H9 (cell line): ENCODE measurements at regions not wholly inside any gene's neighbourhood (a gene's known extent, or its start where the extent isn't known, plus 50 kb on each side); places are given as distances from the start of the nearest gene placed in this dataset.

Experiments used
- DNase-seq: peaks from one replicate; pipeline ENCODE4 v3.0.0-alpha.2; 2017
- H2AFZ ChIP-seq: one replicate; pipeline ENCODE4 v1.6.1; 2013; ENCODE audit warnings: mild to moderate bottlenecking, low read length, control low read depth, moderate library complexity
- H2AK5ac ChIP-seq: 2 replicates; pipeline ENCODE4 v1.6.1; 2013; ENCODE audit warnings: low read length, control low read depth, mixed read lengths; ENCODE audit not compliant: insufficient read length
- H2BK120ac ChIP-seq: one replicate; pipeline ENCODE4 v1.6.1; 2013; ENCODE audit warnings: low read depth, mild to moderate bottlenecking, low read length, control low read depth, inconsistent platforms; ENCODE audit not compliant: poor library complexity, severe bottlenecking
- H2BK12ac ChIP-seq: 2 replicates; pipeline ENCODE4 v1.6.1; 2013; ENCODE audit warnings: low read length, control low read depth, mixed read lengths, low read depth; ENCODE audit not compliant: insufficient read length
- H2BK15ac ChIP-seq: 2 replicates; pipeline ENCODE4 v1.6.1; 2013; ENCODE audit warnings: low read depth, low read length, control low read depth
- H2BK20ac ChIP-seq: one replicate; pipeline ENCODE4 v1.6.1; 2013; ENCODE audit warnings: low read depth, mild to moderate bottlenecking, low read length, control low read depth, inconsistent platforms; ENCODE audit not compliant: poor library complexity, severe bottlenecking
- H2BK5ac ChIP-seq: 2 replicates; pipeline ENCODE4 v1.6.1; 2013; ENCODE audit warnings: low read length, control low read depth, mixed read lengths; ENCODE audit not compliant: insufficient read length
- H3K14ac ChIP-seq: 2 replicates; pipeline ENCODE4 v1.6.1; 2013; ENCODE audit warnings: low read length, control low read depth; ENCODE audit not compliant: insufficient read depth
- H3K18ac ChIP-seq: 2 replicates; pipeline ENCODE4 v1.6.1; 2013; ENCODE audit warnings: low read depth, mild to moderate bottlenecking, mixed read lengths, low read length, control low read depth; ENCODE audit not compliant: insufficient read length
- H3K23ac ChIP-seq: 2 replicates; pipeline ENCODE4 v1.6.1; 2013; ENCODE audit warnings: low read length, control low read depth, mixed read lengths, low read depth; ENCODE audit not compliant: insufficient read length
- H3K23me2 ChIP-seq: 2 replicates; pipeline ENCODE4 v1.6.1; 2013; ENCODE audit warnings: low read depth, mild to moderate bottlenecking, mixed read lengths, low read length, control low read depth; ENCODE audit not compliant: insufficient read length, poor library complexity, severe bottlenecking
- H3K27ac ChIP-seq: 2 replicates; pipeline ENCODE4 v1.5.1; 2013; ENCODE audit warnings: low read length, control low read depth, mixed read lengths, low read depth; ENCODE audit not compliant: insufficient read length
- H3K27me3 ChIP-seq: 2 replicates; pipeline ENCODE4 v1.6.1; 2013; ENCODE audit warnings: low read length, control low read depth, inconsistent platforms; ENCODE audit not compliant: insufficient read depth
- H3K4ac ChIP-seq: 2 replicates; pipeline ENCODE4 v1.6.1; 2013; ENCODE audit warnings: low read depth, mild to moderate bottlenecking, control low read depth, inconsistent platforms, low read length, moderate library complexity
- H3K4me1 ChIP-seq: 2 replicates; pipeline ENCODE4 v1.6.1; 2013; ENCODE audit warnings: low read length, control low read depth, inconsistent platforms; ENCODE audit not compliant: insufficient read depth
- H3K4me2 ChIP-seq: 2 replicates; pipeline ENCODE4 v1.6.1; 2013; ENCODE audit warnings: low read length, control low read depth, mixed read lengths; ENCODE audit not compliant: insufficient read length, insufficient read depth
- H3K56ac ChIP-seq: 2 replicates; pipeline ENCODE4 v1.6.1; 2013; ENCODE audit warnings: low read depth, mild to moderate bottlenecking, mixed read lengths, low read length, control low read depth; ENCODE audit not compliant: insufficient read length
- H3K79me1 ChIP-seq: 2 replicates; pipeline ENCODE4 v1.6.1; 2013; ENCODE audit warnings: low read depth, mild to moderate bottlenecking, moderate library complexity, low read length, control low read depth, inconsistent platforms; ENCODE audit not compliant: insufficient read depth, poor library complexity, severe bottlenecking
- H3K79me2 ChIP-seq: 2 replicates; pipeline ENCODE4 v1.6.1; 2013; ENCODE audit warnings: low read length, control low read depth, inconsistent platforms; ENCODE audit not compliant: insufficient read depth
- H3K9ac ChIP-seq: 2 replicates; pipeline ENCODE4 v1.6.1; 2013; ENCODE audit warnings: low read length, control low read depth, mixed read lengths; ENCODE audit not compliant: insufficient read length; ENCODE audit errors: extremely low read depth
- H3K9me3 ChIP-seq: one replicate; pipeline ENCODE4 v1.6.1; 2013; ENCODE audit warnings: low read depth, low read length, inconsistent platforms; ENCODE audit not compliant: control insufficient read depth
- H3T11ph ChIP-seq: one replicate; pipeline ENCODE4 v1.6.1; 2013; ENCODE audit warnings: mild to moderate bottlenecking, low read length, control low read depth, inconsistent platforms
- H4K20me1 ChIP-seq: one replicate; pipeline ENCODE4 v1.6.1; 2013; ENCODE audit not compliant: control insufficient read depth, insufficient read length, insufficient read depth
- H4K5ac ChIP-seq: 2 replicates; pipeline ENCODE4 v1.6.1; 2013; ENCODE audit warnings: low read depth, mild to moderate bottlenecking, mixed read lengths, low read length, control low read depth; ENCODE audit not compliant: insufficient read length
- H4K8ac ChIP-seq: replicated peaks from 2 replicates; pipeline ENCODE4 v1.6.1; 2013; ENCODE audit warnings: low read length, control low read depth, mixed read lengths, low read depth; ENCODE audit not compliant: insufficient read length
- H4K91ac ChIP-seq: 2 replicates; pipeline ENCODE4 v1.6.1; 2013; ENCODE audit warnings: low read depth, mild to moderate bottlenecking, moderate library complexity, mixed read lengths, low read length, control low read depth; ENCODE audit not compliant: insufficient read length
- H3K27ac Mint-ChIP-seq, 3 experiments: 2 replicates in 2 of 3; 3 replicates in 1 of 3; pipeline ENCODE4 v1.8.0; 2020 to 2021; ENCODE audit warnings: mixed read lengths in 3 of 3, mild to moderate bottlenecking in 1 of 3, moderate library complexity in 1 of 3
- H3K27me3 Mint-ChIP-seq: 2 replicates; pipeline ENCODE4 v1.8.0; 2021; ENCODE audit warnings: low read depth, mild to moderate bottlenecking, moderate library complexity, mixed read lengths
- H3K36me3 Mint-ChIP-seq, 3 experiments: 2 replicates in 2 of 3; 3 replicates in 1 of 3; pipeline ENCODE4 v1.8.0; 2020 to 2021; ENCODE audit warnings: low read depth in 3 of 3, mixed read lengths in 3 of 3; ENCODE audit not compliant: insufficient read depth in 1 of 3
- H3K4me1 Mint-ChIP-seq, 2 experiments: 2 replicates each; pipeline ENCODE4 v1.8.0; 2020; ENCODE audit warnings: mixed read lengths in 2 of 2
- H3K4me3 Mint-ChIP-seq, 2 experiments: 2 replicates in 1 of 2; 3 replicates in 1 of 2; pipeline ENCODE4 v1.8.0; 2020 to 2021; ENCODE audit warnings: mild to moderate bottlenecking in 2 of 2, mixed read lengths in 2 of 2, moderate library complexity in 1 of 2
- H3K9me3 Mint-ChIP-seq, 2 experiments: 2 replicates in 1 of 2; 3 replicates in 1 of 2; pipeline ENCODE4 v1.8.0; 2020; ENCODE audit warnings: mild to moderate bottlenecking in 2 of 2, mixed read lengths in 2 of 2, moderate library complexity in 1 of 2
- WGBS: extraction: QIAGEN DNeasy Blood & Tissue Kit; methylation state at CpG from one replicate; pipeline ENCODE4 v1.1.7; 2013; ENCODE audit warnings: missing lambda C conversion rate, low lambda C conversion rate, mixed read lengths; ENCODE audit not compliant: insufficient read length; ENCODE audit errors: extremely low coverage; 5-methylcytosine and 5-hydroxymethylcytosine counted together
- TF ChIP-seq, protein P1 (sequence below): fragments of 200-600 bp; sonication (generic); conservative IDR thresholded peaks from 3 replicates; pipeline ENCODE4 v1.8.0; 2021; ENCODE audit warnings: antibody characterized with exemption, mild to moderate bottlenecking

GRCh38 chr10:91570220-91570619, 62.7 kb downstream of the PPP1R3C start:
- no peak overlapping the region for H3K14ac ChIP-seq
- WGBS = no CpG with 5 or more reads among the region's 3 CpGs
- no peak overlapping the region for H3K23ac ChIP-seq
- H3K4me1 ChIP-seq = no peaks in the 10 kb centered on the region
- no peak overlapping the region for H2BK12ac ChIP-seq
- Mint-ChIP-seq H3K9me3 (no peaks in the 10 kb centered on the region), H3K4me3 (no peak overlapping the region), H3K27me3 (peaks cover 2% of the 10 kb centered on the region; the same call in 1 of the 2 replicates), H3K4me1 (peaks cover 3 to 4% of the 10 kb centered on the region in 2 experiments; a peak in 2 of 4 replicates), H3K36me3 (no peaks in the 10 kb centered on the region), H3K27ac (no peak overlapping the region)
- no peak overlapping the region for H3K9ac ChIP-seq
- H3K9me3 ChIP-seq = no peaks in the 10 kb centered on the region
- no peak overlapping the region for H3K4ac ChIP-seq
- H3K56ac ChIP-seq = no peak overlapping the region
- no peak overlapping the region for H4K8ac ChIP-seq
- no peak for DNase-seq
- no peak overlapping the region for H2AFZ ChIP-seq
- no peak overlapping the region for H2BK20ac ChIP-seq
- H3K79me1 ChIP-seq = no peaks in the 10 kb centered on the region
- no peak overlapping the region for H2BK5ac ChIP-seq
- no peak overlapping the region for H3K27ac ChIP-seq
- no peak overlapping the region for H4K5ac ChIP-seq
- H2BK120ac ChIP-seq = no peak overlapping the region
- no peak overlapping the region for H3T11ph ChIP-seq
- H2BK15ac ChIP-seq = no peak overlapping the region
- H3K4me2 ChIP-seq = no peak overlapping the region
- no peaks in the 10 kb centered on the region for H4K20me1 ChIP-seq
- H3K23me2 ChIP-seq = no peaks in the 10 kb centered on the region
- no peaks in the 10 kb centered on the region for H3K27me3 ChIP-seq
- H3K18ac ChIP-seq = no peak overlapping the region
- H2AK5ac ChIP-seq = no peak overlapping the region
- H4K91ac ChIP-seq = no peak overlapping the region
- no peaks in the 10 kb centered on the region for H3K79me2 ChIP-seq
- TF ChIP-seq, protein P1, sequence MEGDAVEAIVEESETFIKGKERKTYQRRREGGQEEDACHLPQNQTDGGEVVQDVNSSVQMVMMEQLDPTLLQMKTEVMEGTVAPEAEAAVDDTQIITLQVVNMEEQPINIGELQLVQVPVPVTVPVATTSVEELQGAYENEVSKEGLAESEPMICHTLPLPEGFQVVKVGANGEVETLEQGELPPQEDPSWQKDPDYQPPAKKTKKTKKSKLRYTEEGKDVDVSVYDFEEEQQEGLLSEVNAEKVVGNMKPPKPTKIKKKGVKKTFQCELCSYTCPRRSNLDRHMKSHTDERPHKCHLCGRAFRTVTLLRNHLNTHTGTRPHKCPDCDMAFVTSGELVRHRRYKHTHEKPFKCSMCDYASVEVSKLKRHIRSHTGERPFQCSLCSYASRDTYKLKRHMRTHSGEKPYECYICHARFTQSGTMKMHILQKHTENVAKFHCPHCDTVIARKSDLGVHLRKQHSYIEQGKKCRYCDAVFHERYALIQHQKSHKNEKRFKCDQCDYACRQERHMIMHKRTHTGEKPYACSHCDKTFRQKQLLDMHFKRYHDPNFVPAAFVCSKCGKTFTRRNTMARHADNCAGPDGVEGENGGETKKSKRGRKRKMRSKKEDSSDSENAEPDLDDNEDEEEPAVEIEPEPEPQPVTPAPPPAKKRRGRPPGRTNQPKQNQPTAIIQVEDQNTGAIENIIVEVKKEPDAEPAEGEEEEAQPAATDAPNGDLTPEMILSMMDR = no peak
